ENCODE measurements at regions not wholly inside any gene's neighbourhood (a gene's known extent, or its start where the extent isn't known, plus 50 kb on each side); places are given as distances from the start of the nearest gene placed in this dataset.

DNA sequence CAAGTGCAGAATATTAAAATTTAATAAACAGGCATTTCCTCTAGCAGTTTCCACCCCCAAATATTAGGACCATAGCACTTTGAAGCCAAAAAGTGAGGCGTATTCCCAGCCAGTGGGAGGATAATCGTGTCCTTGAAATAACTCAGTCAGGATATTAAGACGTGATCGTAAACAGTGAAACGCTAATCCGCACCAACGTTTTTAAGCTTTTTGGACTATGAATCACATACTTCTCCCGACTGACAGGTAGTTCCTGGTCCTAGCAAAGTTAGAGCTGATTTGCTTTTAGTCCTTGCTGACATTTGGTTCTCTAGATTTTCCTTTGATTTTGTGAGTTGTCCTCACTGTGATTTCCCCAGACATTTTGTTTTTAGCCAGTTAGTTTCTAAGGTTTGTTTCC is 197.1 kb upstream of the ARHGAP20 start:
- TF ChIP-seq, protein P1, sequence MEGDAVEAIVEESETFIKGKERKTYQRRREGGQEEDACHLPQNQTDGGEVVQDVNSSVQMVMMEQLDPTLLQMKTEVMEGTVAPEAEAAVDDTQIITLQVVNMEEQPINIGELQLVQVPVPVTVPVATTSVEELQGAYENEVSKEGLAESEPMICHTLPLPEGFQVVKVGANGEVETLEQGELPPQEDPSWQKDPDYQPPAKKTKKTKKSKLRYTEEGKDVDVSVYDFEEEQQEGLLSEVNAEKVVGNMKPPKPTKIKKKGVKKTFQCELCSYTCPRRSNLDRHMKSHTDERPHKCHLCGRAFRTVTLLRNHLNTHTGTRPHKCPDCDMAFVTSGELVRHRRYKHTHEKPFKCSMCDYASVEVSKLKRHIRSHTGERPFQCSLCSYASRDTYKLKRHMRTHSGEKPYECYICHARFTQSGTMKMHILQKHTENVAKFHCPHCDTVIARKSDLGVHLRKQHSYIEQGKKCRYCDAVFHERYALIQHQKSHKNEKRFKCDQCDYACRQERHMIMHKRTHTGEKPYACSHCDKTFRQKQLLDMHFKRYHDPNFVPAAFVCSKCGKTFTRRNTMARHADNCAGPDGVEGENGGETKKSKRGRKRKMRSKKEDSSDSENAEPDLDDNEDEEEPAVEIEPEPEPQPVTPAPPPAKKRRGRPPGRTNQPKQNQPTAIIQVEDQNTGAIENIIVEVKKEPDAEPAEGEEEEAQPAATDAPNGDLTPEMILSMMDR (IDR thresholded peaks at IDR 0.05; ENCODE audit: insufficient read depth, low read length, poor library complexity, severe bottlenecking), result no peak
- TF ChIP-seq EZH2phosphoT487 (conservative IDR thresholded peaks at IDR 0.05; ENCODE audit: low read length), result no peak
